Kasumi-1 (cell line): ENCODE measurements at regions not wholly inside any gene's neighbourhood (a gene's known extent, or its start where the extent isn't known, plus 50 kb on each side); places are given as distances from the start of the nearest gene placed in this dataset.

ENCODE experiments used
- DNase-seq, 2 experiments: peaks; one replicate each; lab custom pipeline; 2025; lab: John Stamatoyannopoulos, UW

GRCh38 chr21:25024639-25025038 is 582.6 kb downstream of the MRPL39 start:
- DNase-seq: no peak

GRCh38 chr21:25005388-25005787 is 601.9 kb downstream of the MRPL39 start:
- peak; percentile 90 to 94 for DNase-seq

DNA sequence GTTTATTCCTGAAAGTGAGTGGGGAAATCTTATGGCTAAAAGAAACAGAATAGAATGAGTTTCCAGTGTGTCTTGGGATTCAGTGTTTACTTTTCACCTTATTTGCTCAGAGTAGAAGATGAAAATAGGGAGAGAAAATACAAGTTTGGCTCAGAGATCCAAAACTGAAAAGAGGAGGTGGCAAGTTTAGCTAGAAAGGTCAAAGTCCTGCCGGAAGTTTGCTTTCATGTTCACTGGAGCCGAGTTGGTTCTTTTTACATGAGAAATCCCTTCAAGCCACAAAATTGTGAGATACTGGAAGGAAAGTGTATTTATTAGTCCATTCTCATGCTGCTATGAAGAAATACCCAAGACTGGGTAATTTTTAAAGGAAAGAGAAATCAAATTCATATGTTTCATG is 604.6 kb downstream of the MRPL39 start:
- no peak for DNase-seq

GRCh38 chr21:24995216-24995615 is 612.1 kb downstream of the MRPL39 start:
- DNase-seq: no peak

- no peak for DNase-seq
Measured at GRCh38 chr21:24994717-24995116, 612.6 kb downstream of the MRPL39 start.

GRCh38 chr21:24989516-24989915 is 617.8 kb downstream of the MRPL39 start:
- DNase-seq: no peak

- no peak for DNase-seq
Measured at GRCh38 chr21:24988941-24989340, 618.3 kb downstream of the MRPL39 start.

- no peak for DNase-seq
Measured at GRCh38 chr21:24976238-24976637, 631.0 kb downstream of the MRPL39 start.

DNA sequence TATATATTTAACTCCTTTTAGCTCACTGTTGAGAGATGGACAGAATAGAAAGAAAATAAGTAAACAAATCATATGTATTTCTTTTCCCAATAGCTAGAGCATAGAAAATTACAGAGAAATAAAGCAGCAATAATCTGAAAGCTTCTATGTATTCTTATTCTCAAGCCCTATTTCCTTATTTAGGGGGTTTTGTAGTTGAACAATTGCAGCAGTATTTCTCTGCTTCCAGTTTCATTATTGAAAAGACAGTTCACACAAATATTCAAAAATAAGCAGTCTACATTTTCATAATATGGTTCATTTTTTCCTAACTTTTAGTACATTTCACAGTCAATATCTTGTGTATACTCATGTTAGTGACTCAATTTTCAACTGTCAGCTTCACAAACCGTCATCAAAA is 638.2 kb downstream of the MRPL39 start:
- DNase-seq: no peak

- DNase-seq: no peak
Measured at GRCh38 chr21:24955275-24955961, 651.9 kb downstream of the MRPL39 start.

GRCh38 chr21:24948186-24948585 is 659.1 kb downstream of the MRPL39 start:
- DNase-seq: no peak

GRCh38 chr21:24945910-24946309 is 661.4 kb downstream of the MRPL39 start:
- DNase-seq: no peak

- DNase-seq: no peak
Measured at GRCh38 chr21:24941316-24942185, 665.7 kb downstream of the MRPL39 start.

- DNase-seq: no peak
Measured at GRCh38 chr21:24939291-24939690, 668.0 kb downstream of the MRPL39 start.

DNA sequence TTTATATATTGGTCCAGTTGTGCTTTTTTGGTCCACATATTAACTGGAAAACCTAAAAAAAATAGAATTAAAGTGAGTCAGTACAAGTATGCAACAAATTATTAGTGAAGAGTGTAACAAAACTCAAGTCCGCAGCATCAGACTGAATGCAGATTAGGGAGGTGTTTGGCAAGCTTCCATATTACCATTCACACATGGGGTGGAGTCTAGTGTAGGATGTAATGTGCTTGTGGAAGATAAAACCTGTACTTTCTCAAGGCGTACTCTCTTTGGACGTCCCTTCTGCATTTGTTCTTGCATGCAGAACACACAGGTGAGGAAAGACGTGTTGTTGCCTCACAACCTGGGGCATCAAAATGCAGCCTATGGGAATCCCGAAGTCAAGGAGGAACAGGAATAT is 668.7 kb downstream of the MRPL39 start:
- no peak for DNase-seq

DNA sequence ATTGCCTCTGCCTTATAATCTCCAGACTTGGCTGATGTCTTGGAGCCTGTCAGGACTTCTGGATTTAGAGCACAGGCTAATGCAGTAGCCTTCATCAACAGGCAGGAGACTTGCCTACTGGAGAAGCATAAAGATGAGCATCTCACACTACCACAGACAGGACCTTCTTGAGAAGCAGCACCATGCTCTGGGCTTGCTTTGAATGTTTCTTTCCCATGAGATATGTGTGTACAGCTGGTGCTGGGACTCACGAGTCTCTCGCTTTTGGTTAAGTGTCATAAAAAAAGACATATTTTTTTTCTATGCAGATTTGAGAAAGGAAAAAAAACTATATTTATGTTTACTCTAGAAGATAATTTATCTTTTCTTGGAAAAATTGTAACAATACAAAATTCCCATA is 671.3 kb downstream of the MRPL39 start:
- no peak for DNase-seq

GRCh38 chr21:24910591-24910990 is 696.7 kb downstream of the MRPL39 start:
- DNase-seq: no peak

DNA sequence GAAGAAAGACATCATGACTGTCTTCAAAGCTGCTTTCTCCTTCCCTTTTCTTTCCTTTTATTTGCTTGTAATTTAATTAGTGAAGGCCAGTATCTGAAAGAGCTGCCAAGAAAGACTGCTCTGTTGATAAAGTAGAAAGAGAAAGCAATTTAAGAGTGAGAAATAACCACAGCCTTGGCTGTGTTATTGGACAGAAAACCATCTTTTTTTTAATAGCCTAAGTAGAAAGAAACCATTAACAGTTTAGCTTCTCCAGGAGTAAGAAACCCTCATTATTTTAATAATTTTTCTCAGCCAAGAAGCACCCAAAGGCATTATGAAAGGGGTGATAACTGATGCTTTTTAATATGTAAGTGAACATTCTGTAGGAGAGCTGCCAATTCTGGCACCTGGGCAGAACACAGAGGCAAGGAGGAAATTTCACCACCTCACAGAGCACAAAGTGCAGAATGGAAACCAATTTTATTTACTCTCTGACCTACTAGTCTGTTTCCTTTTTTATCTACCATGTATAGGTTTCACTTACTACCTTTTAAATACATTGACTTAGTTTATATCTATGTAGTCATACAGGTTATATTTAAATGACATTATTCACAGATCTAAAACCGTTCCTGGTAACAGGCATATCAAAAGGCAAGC is 703.2 kb downstream of the MRPL39 start:
- DNase-seq: no peak

DNA sequence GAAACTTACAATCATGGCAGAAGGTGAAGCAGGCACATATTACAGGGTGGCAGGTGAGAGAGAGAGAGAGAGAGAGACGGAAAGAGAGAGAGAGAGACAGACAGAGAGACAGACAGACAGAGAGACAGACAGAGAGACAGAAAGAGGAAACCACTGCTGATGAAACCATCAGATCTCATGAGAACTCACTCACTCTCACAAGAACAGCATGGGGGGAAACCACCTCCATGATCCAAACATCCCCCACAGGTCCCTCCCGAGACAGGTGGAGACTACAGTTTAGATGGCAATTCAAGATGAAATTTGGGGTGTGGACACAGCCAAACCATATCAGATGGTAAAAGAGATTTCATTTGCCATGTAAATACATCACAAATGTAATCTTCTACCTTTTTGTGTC is 708.1 kb downstream of the MRPL39 start:
- DNase-seq: no peak

DNA sequence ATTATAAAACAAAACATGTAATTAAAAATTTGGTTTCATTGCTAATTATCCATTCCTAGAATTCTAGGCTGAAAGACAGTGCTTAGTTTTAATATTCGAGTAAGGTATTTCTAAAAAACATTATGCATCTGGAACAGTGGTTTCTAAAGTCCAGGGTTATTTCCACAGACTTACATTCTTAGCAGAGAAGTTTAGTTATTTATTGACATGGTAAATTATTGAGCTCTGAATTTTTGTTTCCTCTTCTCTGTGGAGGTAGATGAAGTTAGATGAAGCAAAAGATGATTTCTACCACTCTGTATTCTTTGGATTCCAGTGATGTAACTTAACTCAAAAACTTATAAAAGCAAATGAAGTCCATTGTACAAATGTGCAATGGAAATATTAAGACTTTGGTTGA is 709.4 kb downstream of the MRPL39 start:
- no peak for DNase-seq

DNA sequence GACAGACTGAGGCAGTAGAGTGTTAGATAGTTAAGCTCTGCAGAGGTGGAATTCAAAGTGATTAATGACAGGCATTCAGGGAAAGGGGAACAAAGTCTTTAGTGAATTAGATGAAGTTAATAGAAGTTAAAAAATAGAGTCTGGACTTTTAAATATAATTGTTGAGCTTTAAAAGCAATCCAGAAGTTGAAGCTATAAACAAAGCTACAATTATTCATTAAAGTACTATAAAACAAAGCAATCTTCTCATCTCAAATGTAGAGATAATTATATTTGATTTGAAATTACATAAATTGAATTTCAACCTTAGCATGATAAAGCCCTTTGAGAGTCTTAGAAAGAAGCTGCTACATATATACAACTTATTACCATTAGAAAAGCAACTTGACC is 710.6 kb downstream of the MRPL39 start:
- no peak for DNase-seq

DNA sequence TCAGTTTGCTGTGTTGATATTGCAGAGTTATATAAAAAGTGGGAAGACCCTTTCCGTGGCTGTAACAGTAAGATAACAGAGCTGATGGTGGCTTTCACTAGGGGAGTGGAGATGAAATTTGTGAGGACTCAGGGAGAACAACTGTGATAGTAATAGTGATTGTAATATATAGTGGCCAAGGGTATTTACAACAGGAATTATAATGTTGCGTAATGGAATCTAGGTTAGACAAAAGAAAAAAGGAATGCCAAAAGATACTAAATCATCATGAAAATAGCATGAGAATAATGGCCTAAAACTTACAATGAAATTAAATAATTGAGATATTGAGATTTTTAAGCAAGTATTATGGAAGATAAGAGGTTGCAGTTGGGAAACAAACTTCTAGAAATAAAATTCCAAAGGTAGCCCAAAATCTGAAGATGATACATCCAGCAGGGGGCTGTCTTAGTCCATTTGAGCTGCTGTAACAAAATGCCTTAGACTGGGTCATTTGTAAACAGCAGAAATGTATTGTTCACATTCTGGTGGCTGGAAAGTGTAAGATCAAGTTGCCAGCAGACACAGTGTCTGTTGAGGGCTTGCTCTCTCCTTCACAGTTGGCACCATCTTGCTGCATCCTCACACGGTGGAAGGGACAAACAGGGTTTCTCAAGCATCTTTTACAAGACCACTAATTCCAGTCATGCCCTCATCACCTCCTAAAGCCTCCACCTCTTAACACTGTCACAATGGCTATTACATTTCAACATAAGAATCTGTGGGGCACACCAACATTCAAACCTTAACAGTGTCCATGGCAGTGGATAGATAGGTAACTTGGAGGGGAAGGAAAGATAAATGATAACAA is 711.2 kb downstream of the MRPL39 start:
- peak; percentile 51 to 60 for DNase-seq
